ENCODE measurements at regions not wholly inside any gene's neighbourhood (a gene's known extent, or its start where the extent isn't known, plus 50 kb on each side); places are given as distances from the start of the nearest gene placed in this dataset.

- Histone ChIP-seq H3K27ac (no peak overlapping the region), H3K4me3 (no peak overlapping the region)
These were observed 170.3 kb downstream of the ZC3H11B start for GRCh38 chr1:219442611-219443061.

GRCh38 chr1:219441884-219442283 is 171.0 kb downstream of the ZC3H11B start:
- Histone ChIP-seq H3K4me3 (no peak overlapping the region), H3K27ac (no peak overlapping the region)

- H3K4me3 ChIP-seq: no peak overlapping the region
These were observed 173.5 kb downstream of the ZC3H11B start for GRCh38 chr1:219439376-219439775.

GRCh38 chr1:219438386-219438785 is 174.5 kb downstream of the ZC3H11B start:
- Histone ChIP-seq H3K27ac (no peak overlapping the region), H3K4me3 (no peak overlapping the region)

More at GRCh38 chr1:219439376-219439775, 173.5 kb downstream of the ZC3H11B start:
- no peak overlapping the region for H3K27ac ChIP-seq

GRCh38 chr1:219434923-219435297 is 178.0 kb downstream of the ZC3H11B start:
- H3K27ac ChIP-seq: no peak overlapping the region
- no peak overlapping the region for H3K4me3 ChIP-seq

GRCh38 chr1:219434285-219434922 is 178.5 kb downstream of the ZC3H11B start:
- Histone ChIP-seq H3K27ac (peak overlapping the region in 1 of 21 experiments; percentile 14), H3K4me3 (no peak overlapping the region)

GRCh38 chr1:219433496-219434131 is 179.3 kb downstream of the ZC3H11B start:
- H3K27ac ChIP-seq: peak overlapping the region in 3 of 21 experiments; percentile 3 to 51 (median 35)
- H3K4me3 ChIP-seq: no peak overlapping the region

GRCh38 chr1:219433001-219433400 is 179.9 kb downstream of the ZC3H11B start:
- H3K27ac ChIP-seq: peak overlapping the region in 4 of 21 experiments; percentile 3 to 51 (median 43)

GRCh38 chr1:219432191-219432606 is 180.7 kb downstream of the ZC3H11B start:
- Histone ChIP-seq H3K27ac (peak overlapping the region in 2 of 21 experiments; percentile 35 to 51), H3K4me3 (no peak overlapping the region)

More at GRCh38 chr1:219433001-219433400, 179.9 kb downstream of the ZC3H11B start:
- no peak overlapping the region for H3K4me3 ChIP-seq

GRCh38 chr1:219430419-219430818 is 182.5 kb downstream of the ZC3H11B start:
- H3K4me3 ChIP-seq: no peak overlapping the region

GRCh38 chr1:219428651-219429050 is 184.3 kb downstream of the ZC3H11B start:
- Histone ChIP-seq H3K27ac (peak overlapping the region in 3 of 21 experiments; percentile 30 to 54 (median 31)), H3K4me3 (no peak overlapping the region)

More at GRCh38 chr1:219430419-219430818, 182.5 kb downstream of the ZC3H11B start:
- H3K27ac ChIP-seq: no peak overlapping the region

GRCh38 chr1:219427989-219428388 is 184.9 kb downstream of the ZC3H11B start:
- no peak overlapping the region for H3K4me3 ChIP-seq
- peak overlapping the region in 4 of 21 experiments; percentile 3 to 54 (median 36) for H3K27ac ChIP-seq

- H3K4me3 ChIP-seq: no peak overlapping the region
- peak overlapping the region in 3 of 21 experiments; percentile 3 to 54 (median 42) for H3K27ac ChIP-seq
These were observed 185.5 kb downstream of the ZC3H11B start for GRCh38 chr1:219427403-219427802.

GRCh38 chr1:219422811-219423598 is 189.9 kb downstream of the ZC3H11B start:
- peak overlapping the region in 4 of 21 experiments; percentile 10 to 45 (median 33) for H3K27ac ChIP-seq
- H3K4me3 ChIP-seq: no peak overlapping the region

GRCh38 chr1:219420913-219421312 is 192.0 kb downstream of the ZC3H11B start:
- Histone ChIP-seq H3K4me3 (no peak overlapping the region), H3K27ac (no peak overlapping the region)

GRCh38 chr1:219419860-219420259 is 193.0 kb downstream of the ZC3H11B start:
- H3K4me3 ChIP-seq: no peak overlapping the region
- H3K27ac ChIP-seq: peak overlapping the region in 1 of 21 experiments; percentile 18

- Histone ChIP-seq H3K4me3 (no peak overlapping the region), H3K27ac (no peak overlapping the region)
These were observed 193.8 kb downstream of the ZC3H11B start for GRCh38 chr1:219419065-219419464.

GRCh38 chr1:219417610-219418009 is 195.3 kb downstream of the ZC3H11B start:
- Histone ChIP-seq H3K4me3 (no peak overlapping the region), H3K27ac (no peak overlapping the region)

GRCh38 chr1:219416598-219417238 is 196.2 kb downstream of the ZC3H11B start:
- Histone ChIP-seq H3K27ac (no peak overlapping the region), H3K4me3 (no peak overlapping the region)

GRCh38 chr1:219415915-219416314 is 197.0 kb downstream of the ZC3H11B start:
- H3K4me3 ChIP-seq: no peak overlapping the region
- no peak overlapping the region for H3K27ac ChIP-seq
